ENCODE measurements at regions not wholly inside any gene's neighbourhood (a gene's known extent, or its start where the extent isn't known, plus 50 kb on each side); places are given as distances from the start of the nearest gene placed in this dataset.
"Not testable (repeated sequence)": the region's sequence is repeated elsewhere in the genome, so short reads cannot be mapped to it uniquely, and the experiment has no call there.

DNA sequence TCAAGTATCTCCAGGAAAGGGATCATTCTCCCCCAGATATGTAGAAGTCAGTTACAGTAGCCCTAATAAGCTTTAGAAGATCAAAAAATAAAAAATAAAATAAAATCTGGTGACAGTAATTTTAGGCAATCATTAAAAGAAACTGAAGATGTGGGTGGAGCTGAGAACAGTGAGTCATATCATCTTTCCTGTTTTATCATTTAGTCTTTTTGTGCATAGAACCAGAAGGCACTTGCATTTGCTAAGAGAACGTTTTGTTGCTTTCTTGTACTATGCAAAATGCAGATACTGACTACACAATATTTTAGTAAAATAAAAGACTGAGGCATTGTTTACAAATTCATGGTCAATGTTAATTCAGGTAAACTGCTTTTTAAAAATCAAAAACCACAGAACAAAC, 497.4 kb upstream of the EPHA7 start:
- no peak for DNase-seq (ENCODE audit: low spot score)
- intact Hi-C loops (cut with DNase I): no loop called here

DNA sequence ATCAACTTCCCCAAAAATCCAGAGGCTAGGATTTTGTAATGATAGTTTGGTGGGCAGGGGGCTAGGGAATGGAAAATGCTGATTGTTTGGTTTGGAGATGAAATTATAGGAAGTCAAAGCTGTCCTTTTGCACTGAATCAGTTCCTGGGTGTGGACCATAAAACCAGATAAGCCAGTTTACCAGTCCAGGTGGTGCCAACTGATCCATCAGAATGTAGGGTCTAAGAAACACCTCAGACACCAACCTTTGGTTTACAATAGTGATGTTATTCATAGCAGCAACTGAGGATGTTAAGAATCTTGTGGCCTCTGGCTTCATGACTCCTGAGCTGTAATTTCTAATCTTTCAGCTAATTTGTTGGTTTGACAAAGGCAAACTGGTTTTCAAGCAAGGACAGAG, 496.6 kb upstream of the EPHA7 start:
- no peak for DNase-seq (ENCODE audit: low spot score)
- intact Hi-C loops (cut with DNase I): no loop called here

DNA sequence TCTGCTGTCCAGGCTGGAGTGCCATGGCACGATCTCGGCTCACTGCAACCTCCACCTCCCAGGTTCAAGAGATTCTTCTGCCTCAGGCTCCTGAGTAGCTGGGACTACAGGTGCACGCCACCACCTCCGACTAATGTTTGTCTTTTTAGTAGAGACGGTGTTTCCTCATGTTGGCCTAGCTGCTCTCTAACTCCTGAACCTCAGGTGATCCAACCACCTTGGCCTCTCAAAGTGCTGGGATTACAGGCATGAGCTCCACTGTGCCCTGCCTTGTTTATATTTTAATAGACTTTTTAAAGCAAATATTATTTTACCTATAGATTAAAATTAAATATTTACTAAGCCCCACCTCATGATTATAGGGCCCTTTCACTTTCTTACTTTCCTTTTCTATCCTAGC, 483.2 kb upstream of the EPHA7 start:
- intact Hi-C loops (cut with DNase I): no loop called here
- DNase-seq (ENCODE audit: low spot score): no peak

DNA sequence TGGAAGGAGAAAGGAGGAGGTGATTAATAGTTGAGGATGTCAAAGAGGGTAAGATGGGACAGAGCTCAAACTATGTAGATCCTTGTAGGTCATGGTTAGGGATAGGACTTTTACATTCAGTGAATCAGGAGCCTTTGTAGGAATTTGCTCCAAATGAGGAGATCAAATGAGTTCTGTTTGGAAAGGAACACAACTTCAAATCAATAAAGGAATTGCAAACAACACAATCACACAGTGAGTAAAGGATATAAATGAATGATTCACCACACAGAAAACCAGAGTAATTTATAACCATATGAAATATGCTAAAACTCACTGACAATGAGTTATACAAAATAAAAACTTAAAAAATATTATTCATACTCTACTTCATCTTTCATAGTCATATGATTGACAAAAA, 480.8 kb upstream of the EPHA7 start:
- intact Hi-C loops (cut with DNase I): no loop called here
- DNase-seq (ENCODE audit: low spot score): no peak

DNA sequence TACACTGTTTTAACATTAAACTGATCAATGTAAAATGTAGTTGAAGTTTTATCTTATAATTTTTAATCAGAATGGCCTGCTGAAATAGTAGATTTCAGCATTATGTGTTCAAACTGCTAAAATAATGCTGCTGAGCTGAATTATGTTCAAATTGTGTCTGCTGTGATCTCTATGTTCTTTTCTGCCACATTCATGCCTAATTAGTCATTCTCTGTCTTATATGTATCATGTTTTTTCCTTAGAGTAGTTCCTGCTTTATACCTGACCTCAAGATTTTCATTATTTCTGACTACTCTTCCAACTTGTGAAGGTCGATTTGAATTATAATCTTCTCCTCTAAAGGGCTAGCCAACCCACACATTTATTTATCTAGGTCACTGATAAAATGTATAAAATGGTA, 476.7 kb upstream of the EPHA7 start:
- DNase-seq (ENCODE audit: low spot score): no peak
- intact Hi-C loops (cut with DNase I): no loop called here

DNA sequence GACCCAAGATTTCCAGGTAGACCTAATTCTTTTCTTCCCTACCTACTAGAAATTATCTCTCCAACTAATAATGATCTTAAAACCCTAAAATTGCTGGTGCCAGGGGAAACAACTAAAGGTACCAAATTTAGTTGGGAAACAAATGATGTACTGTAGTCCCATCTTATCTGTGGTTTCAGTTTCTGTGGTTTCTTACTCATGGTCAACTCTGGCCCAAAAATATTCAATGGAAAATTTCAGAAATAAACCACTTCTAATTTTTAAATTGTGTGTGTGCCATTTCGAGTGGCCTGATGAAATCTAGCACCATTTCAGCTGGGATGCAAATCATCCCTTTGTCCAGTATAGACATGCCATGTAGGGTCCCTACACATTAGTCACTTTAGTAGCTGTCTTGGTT, 475.2 kb upstream of the EPHA7 start:
- no peak for DNase-seq (ENCODE audit: low spot score)
- intact Hi-C loops (cut with DNase I): no loop called here

DNA sequence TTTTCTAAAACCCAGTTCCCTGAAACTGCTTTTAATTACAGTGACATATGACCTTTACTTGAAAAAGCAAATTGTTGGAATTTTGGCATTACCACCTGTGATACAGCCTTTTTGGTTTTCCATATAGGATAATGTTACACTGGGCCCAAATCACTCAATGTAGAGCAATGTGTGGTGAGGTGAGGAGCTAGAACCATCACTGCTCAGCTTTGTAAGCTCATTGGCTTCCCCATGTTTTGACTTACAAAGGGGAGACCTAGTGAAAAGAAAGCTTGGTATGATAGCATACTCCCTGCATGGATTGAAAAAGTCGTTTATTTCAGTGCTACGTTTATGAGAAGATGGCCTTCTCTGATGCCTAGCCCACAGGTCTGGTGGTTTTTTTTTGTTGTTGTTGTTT, 470.4 kb upstream of the EPHA7 start:
- intact Hi-C loops (cut with DNase I): no loop called here
- no peak for DNase-seq (ENCODE audit: low spot score)

DNA sequence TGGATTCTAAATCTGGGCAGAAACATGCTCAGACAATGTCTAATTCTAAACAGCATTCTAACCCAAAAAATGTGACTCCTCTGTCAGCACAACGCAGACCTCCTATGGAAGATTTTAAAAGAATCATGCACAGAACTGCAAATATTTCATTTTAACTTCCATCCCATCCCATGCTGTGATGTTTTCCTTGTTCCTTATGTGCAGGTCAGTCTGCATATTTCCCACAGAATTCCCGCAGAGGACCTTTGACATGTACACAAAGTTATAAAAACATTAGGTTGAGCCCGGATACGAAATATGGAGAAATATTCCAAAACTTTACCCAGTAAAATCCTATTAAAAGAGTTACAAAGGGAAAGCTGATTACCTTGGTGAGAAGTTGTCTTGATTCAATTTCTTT, 467.1 kb upstream of the EPHA7 start:
- DNase-seq (ENCODE audit: low spot score): no peak
- intact Hi-C loops (cut with DNase I): no loop called here

DNA sequence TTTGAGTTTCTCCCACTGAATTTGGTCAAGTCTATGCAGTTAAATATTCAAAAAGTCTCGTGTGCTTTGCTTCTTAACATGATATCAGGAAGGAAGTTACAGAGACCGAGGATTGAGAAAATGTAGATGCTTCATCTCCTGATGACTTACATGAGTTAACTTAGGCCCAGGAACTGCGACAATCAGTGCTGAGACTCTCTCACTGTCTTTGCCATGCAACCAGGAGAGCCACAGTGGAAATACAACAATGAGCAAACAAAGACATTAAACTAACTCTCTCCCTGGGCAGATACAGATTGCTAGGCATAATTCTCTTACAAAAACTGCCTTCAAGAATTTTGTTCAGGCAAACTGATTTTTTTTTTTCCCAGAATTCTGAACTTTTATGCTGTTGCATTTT, 440.6 kb upstream of the EPHA7 start:
- intact Hi-C loops (cut with DNase I): no loop called here
- DNase-seq (ENCODE audit: low spot score): no peak

DNA sequence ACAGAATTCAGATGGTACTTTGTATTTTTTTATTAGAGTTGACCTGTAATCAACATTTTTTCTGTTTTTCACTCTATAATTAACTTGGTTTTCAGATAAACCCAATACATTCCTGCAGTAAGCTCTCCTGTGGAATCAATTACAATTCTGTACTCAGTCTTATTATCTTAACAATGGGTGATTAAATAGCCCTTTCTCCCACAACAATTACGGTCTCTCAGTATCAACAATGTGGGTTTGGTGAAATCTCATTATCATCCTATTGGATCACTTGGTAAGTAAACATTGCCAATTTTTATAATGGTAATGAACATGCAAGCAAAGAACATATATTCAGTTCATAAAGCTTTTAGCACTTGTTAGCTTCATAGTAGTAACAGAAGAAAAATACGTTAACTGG, 438.9 kb upstream of the EPHA7 start:
- DNase-seq (ENCODE audit: low spot score): no peak
- intact Hi-C loops (cut with DNase I): no loop called here

DNA sequence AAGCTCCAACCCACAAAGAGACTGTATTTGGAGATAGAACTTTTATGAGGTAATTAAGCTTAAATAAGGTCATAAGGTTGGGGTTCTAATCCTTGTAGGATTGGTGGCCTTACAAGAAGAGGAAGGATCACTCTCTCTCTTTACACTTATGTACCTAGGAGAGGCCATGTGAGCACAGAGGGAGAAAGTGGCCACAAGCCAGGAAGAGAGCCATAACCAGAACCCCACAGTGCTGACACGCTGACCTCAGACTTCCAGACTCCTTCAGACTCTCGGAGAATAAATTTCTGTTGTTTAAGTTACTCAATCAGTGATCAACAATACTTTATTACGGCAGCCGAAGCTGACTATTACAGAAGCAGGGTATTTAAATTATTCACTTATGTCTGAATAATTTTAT, 430.5 kb upstream of the EPHA7 start:
- intact Hi-C loops (cut with DNase I): no loop called here
- no peak for DNase-seq (ENCODE audit: low spot score)

DNA sequence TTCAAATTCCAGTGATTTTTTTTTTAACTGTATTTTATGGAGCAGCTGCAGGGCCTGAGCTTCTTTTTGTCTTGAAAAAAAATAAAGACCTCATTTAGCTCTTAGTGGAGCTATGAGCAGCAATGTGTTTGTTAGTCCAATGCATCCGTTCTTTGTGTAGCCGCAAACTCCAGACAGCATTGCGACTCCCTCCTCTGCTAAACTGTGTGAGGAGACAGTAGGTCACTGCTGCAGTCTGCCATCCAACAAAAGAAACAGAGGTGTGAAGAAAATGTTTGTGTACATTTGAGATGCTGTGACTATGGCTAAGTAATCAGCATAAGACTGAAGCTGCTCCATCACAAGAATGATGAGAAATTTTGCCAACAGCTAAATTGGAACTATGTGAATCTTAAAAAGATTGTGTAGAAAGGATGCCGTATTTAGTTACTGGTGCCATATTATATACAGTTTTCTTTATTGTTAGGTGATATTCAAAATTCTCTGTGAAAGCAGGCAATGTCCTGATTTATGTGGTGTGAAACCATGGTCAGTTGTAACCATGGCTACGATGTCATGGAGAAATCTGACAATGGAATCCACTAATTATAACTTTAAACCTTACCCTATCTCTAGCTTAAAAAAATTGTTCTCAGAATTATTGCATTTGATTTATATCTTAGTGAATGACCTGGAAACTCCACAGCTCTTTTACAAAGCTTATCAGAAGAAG, 428.8 kb upstream of the EPHA7 start:
- no peak for DNase-seq (ENCODE audit: low spot score)
- intact Hi-C loops (cut with DNase I): no loop called here

DNA sequence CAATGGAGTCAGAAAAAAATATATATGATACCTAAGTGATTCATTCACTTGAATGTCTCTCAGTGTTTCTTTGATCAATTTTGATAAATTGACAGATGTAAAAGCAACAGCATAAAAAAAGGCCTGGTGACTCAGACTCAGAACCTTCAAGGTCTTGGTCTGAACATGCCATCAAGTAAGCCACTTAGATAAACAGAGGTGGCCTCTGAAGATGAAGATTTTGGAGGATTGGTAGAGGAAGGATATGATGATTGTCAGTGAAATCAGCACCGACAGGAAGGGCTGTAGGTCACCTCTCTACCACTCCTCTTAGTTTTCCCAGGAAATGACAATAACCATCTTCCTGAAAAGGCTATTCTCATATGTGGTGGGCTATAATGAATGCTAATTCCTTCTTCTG, 422.8 kb upstream of the EPHA7 start:
- intact Hi-C loops (cut with DNase I): no loop called here

DNA sequence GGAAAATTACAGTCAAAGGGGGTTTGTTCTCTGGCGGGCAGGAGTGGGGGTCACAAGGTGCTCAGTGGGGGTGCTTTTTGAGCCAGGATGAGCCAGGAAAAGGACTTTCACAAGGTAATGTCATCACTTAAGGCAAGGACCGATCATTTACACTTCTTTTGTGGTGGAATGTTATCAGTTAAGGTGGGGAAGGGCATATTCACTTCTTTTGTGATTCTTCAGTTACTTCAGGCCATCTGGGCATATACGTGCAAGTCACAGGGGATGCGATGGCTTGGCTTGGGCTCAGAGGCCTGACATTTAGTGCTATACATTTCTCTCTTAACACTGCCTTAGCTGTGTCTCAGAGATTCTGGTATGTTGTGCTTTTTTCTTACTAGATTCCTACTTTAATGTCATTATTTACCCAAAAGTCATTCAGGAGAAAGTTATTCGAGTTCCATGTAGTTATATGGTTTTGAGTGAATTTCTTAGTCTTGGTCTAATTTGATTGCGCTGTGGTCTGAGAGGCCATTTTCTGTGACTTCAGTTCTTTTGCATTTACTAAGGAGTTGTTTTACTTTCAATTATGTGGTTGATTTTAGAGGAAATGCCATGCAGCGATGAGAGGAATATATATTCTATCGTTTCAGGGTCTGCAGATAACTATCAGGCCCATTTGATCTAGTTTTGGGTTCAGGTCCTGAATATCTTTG, 416.2 kb upstream of the EPHA7 start:
- DNase-seq (ENCODE audit: low spot score); intact Hi-C loops (cut with DNase I): not testable (repeated sequence)

More for the DNA sequence above, 422.8 kb upstream of the EPHA7 start:
- no peak for DNase-seq (ENCODE audit: low spot score)

DNA sequence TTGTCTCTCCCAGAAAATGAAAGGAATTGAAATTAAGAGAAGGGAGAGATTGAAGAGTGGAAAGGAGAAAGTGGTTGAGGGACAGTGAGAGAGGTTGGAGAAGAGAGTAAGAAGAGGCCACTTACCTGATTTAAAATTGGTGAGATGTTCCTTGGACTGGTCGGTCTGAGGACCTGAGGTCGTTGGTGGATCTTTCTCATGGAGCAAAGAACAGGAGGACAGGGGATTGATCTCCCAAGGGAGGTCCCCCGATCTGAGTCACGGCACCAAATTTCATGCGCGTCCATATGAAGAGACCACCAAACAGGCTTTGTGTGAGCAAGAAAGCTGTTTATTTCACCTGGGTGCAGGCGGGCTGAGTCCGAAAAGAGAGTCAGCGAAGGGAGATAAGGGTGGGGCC, 415.7 kb upstream of the EPHA7 start:
- DNase-seq (ENCODE audit: low spot score); intact Hi-C loops (cut with DNase I): not testable (repeated sequence)

DNA sequence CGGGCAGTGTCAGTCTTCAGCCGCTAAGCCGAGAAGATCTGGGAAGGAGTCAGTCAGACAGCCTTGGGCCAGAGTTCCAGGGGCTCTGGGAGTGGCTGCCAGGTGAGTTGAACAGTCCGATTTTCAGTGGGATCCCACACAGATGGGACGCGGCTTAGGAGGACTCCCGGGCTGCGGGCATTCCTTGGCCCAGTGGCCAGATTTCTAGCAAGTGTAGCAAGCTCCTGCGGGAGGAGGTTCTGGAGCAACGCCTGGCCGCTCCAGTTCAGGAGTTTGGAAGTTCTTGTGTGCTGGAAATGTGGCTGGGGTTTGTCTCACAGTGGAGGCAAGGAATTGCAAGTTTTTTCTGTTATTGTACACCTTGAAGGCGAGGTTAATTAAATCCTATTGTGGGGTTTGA, 414.0 kb upstream of the EPHA7 start:
- DNase-seq (ENCODE audit: low spot score); intact Hi-C loops (cut with DNase I): not testable (repeated sequence)

DNA sequence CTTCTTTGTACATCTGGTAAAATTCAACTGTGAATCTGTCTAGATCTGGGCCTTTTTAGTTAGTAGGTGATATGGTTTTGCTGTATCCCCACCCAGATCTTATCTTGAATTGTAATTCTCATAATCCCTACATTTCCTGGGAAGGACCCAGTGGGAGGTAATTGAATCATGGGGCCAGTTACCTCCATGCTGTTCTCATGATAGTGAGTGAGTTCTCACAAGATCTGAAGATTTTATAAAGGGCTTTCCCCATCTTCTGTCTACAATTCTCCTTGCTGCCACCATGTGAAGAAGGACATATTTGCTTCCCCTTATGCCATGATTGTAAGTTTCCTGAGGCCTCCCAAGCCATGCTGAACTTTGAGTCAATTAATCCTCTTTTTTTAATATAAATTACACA, 410.4 kb upstream of the EPHA7 start:
- DNase-seq (ENCODE audit: low spot score); intact Hi-C loops (cut with DNase I): not testable (repeated sequence)

DNA sequence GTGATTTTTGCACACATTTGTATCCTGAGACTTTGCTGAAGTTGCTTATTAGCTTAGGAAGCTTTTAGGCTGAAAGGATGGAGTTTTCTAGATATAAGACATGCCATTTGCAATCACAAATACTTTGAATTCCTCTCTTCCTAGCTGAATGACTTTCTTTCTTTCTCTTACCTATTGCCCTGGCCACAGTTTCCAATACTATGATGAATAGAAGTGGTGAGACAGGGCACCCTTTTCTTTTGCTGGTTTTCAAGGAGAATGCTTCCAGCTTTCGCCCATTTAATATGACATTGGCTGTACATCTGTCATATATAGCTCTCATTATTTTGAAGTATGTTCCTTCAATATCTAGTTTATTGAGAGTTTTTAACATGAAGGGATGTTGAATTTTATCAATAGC, 409.6 kb upstream of the EPHA7 start:
- no peak for DNase-seq (ENCODE audit: low spot score)
- intact Hi-C loops (cut with DNase I): no loop called here

DNA sequence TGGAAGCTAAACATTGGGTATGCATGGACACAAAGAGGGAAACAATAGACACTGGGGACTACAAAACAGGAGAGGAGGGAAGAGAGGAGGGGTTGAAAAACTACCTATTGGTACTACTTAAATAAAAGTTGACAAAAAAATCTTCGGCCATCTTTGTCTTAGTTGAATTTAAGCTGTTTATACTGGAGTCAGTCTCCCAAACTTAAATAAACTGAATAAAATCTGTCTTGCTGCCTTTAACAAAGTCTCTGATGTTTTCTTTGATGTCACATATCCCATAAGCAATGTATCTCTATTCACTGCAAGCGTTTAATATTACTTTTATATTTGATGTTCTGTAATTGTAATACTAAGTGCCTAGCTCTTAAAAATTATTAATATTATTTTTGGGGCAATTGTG, 409.2 kb upstream of the EPHA7 start:
- no peak for DNase-seq (ENCODE audit: low spot score)
- intact Hi-C loops (cut with DNase I): no loop called here

DNA sequence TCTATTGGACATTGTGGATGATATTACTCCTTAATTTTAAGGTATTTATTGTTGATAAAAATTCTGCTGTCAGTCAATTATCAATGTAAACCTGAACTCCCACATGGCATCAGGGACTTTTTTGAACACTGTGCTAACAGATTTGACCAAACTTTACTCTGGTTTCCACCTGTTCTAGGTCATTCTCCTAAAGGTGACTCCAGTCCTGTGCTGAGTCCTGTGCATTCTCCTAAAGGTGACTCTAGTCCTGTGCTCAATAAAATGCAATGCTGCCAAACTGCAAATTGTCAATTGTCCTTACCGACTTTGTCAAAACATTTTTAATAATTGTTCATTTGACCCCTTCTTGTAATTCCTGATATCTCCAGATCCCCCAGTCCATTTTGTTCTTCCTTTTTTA, 408.4 kb upstream of the EPHA7 start:
- intact Hi-C loops (cut with DNase I): no loop called here

DNA sequence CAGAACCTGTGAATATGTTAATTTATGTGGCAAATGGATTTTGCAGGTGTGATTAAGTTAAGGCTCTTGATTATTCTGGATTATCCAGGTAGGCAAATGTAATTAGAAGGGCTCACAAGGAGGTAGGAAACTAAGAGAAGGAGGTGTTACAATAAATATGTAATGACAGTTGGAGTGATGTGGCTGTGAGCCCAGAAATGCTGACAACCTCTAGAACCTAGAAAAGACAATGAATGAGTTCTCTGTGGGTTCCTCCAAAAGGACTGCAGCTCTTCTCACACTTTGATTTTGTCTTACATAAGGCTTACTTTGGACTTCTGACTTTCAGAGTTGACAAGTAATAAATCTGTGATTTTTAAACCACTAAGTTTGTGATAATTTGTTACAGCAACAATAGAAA, 406.6 kb upstream of the EPHA7 start:
- no peak for DNase-seq (ENCODE audit: low spot score)
- intact Hi-C loops (cut with DNase I): no loop called here

More for the DNA sequence above, 408.4 kb upstream of the EPHA7 start:
- no peak for DNase-seq (ENCODE audit: low spot score)

DNA sequence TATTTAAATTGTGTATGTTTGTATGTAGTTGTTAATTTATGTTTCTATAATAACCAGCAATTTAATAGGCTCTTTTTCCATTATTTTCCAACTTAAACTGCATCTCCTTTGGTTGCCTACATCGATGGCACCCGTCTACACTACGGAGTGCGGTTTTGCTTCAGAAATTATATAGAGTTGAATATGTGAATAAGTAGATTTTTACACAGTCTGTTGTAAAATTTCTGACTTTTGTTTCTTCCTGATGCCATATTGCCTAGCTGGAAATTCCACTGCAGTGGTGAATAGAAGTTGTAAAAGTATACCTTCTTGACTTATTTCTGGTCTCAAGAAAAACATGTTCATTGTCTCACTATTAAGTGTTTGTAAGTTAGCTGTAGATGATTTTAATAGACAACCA, 404.1 kb upstream of the EPHA7 start:
- DNase-seq (ENCODE audit: low spot score): no peak
- intact Hi-C loops (cut with DNase I): no loop called here
